MG63 (cell line): ENCODE measurements at regions not wholly inside any gene's neighbourhood (a gene's known extent, or its start where the extent isn't known, plus 50 kb on each side); places are given as distances from the start of the nearest gene placed in this dataset.

Experiments
- DNase-seq: peaks from one replicate; pipeline ENCODE4 v3.0.0-alpha.2; 2020
- H3K27me3 ChIP-seq: fragments of 250-450 bp; sonication (Bioruptor Pico); 2 replicates; pipeline ENCODE4 v1.5.1; 2020; ENCODE audit warnings: mild to moderate bottlenecking, moderate library complexity
- H3K36me3 ChIP-seq: fragments of 250-450 bp; sonication (Bioruptor Pico); 2 replicates; pipeline ENCODE4 v1.5.1; 2020; ENCODE audit warnings: mild to moderate bottlenecking, moderate library complexity
- H3K4me3 ChIP-seq: fragments of 250-450 bp; sonication (Bioruptor Pico); 2 replicates; pipeline ENCODE4 v1.5.1; 2020; ENCODE audit warnings: mild to moderate bottlenecking, moderate library complexity
- H3K9me3 ChIP-seq: fragments of 250-450 bp; sonication (Bioruptor Pico); 2 replicates; pipeline ENCODE4 v1.5.1; 2020; ENCODE audit warnings: mild to moderate bottlenecking, moderate library complexity

DNA sequence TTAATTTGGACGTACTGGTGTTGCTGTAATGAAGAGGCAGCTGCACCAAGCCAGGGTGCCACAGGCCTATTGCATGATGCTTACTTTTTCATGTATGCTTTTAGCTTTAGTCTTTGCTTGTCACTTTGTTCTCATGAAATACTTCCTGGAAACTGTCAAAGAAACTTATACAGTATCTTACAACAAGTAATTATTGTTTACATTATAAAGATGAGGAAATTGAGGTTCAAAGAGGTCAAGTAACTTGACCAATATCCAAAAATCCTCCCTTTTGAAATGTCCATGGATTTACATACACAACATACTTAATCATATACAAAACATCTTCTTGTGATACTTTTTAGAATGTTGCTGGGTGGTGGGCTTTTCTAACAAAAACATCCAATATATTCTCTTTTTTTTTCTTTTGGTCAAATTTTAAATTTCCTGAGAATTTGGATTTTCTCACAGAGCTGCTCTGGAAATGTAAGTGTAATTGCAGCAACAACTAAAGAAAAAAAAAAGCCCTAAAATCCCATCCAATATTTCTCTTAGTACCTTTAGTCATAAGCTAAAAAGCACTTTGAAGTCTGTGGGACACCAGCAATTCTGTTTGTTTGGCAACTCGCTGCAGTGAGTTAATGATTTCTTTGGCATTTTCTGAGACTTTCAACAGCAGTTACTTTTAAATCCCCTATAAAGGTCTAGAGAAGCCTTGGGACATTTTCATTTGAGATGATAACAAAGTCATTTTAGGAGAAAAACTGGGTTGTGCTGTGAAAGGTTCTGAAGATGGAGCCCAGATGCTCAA lies 500.6 kb upstream of the IGFBP3 start:
- Histone ChIP-seq H3K4me3 (no peak overlapping the region), H3K36me3 (no peaks in the 10 kb centered on the region)
- no peak for DNase-seq

DNA sequence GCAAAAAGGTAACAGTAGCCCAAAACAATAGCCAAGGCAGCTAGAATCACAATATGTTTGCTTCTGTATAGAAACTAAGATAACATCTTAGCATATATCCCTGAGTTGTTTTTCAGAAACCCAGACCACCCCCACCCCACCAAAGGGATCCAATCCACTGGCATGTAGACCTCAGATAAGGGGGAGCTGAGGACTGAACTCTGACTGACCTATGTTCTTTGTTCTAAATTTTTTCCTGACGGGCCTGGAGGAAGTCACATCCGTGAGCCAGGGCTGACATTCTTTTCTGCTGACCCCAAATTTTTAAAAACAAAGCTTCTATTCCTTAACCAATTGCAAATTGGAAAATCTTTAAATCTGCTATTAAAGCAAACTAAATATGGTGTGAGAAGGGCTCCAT lies 493.9 kb upstream of the IGFBP3 start:
- no peaks in the 10 kb centered on the region for H3K36me3 ChIP-seq
- H3K9me3 ChIP-seq, result no peaks in the 10 kb centered on the region
- no peak overlapping the region for H3K4me3 ChIP-seq
- H3K27me3 ChIP-seq, result no peaks in the 10 kb centered on the region
- no peak for DNase-seq

More for the DNA sequence above, 500.6 kb upstream of the IGFBP3 start:
- no peaks in the 10 kb centered on the region for H3K27me3 ChIP-seq
- H3K9me3 ChIP-seq, result peaks cover 3% of the 10 kb centered on the region

GRCh38 chr7:46411236-46411635 lies 490.2 kb upstream of the IGFBP3 start:
- H3K4me3 ChIP-seq, result no peak overlapping the region
- no peaks in the 10 kb centered on the region for H3K9me3 ChIP-seq
- H3K36me3 ChIP-seq, result no peaks in the 10 kb centered on the region
- DNase-seq, result no peak
- no peaks in the 10 kb centered on the region for H3K27me3 ChIP-seq

GRCh38 chr7:46407125-46407524 lies 486.1 kb upstream of the IGFBP3 start:
- no peaks in the 10 kb centered on the region; the same call in 1 of the 2 replicates for H3K9me3 ChIP-seq
- H3K4me3 ChIP-seq, result no peak overlapping the region
- H3K36me3 ChIP-seq, result no peaks in the 10 kb centered on the region
- H3K27me3 ChIP-seq, result no peaks in the 10 kb centered on the region
- DNase-seq, result no peak

- no peak for DNase-seq
- Histone ChIP-seq H3K27me3 (no peaks in the 10 kb centered on the region), H3K9me3 (peaks cover 6% of the 10 kb centered on the region), H3K36me3 (no peaks in the 10 kb centered on the region), H3K4me3 (no peak overlapping the region)
Observed at GRCh38 chr7:46397591-46397990, 476.5 kb upstream of the IGFBP3 start.

GRCh38 chr7:46396481-46396880 lies 475.4 kb upstream of the IGFBP3 start:
- peaks cover 5% of the 10 kb centered on the region for H3K9me3 ChIP-seq
- no peak overlapping the region for H3K4me3 ChIP-seq
- DNase-seq, result no peak
- H3K27me3 ChIP-seq, result no peaks in the 10 kb centered on the region
- no peaks in the 10 kb centered on the region for H3K36me3 ChIP-seq

DNA sequence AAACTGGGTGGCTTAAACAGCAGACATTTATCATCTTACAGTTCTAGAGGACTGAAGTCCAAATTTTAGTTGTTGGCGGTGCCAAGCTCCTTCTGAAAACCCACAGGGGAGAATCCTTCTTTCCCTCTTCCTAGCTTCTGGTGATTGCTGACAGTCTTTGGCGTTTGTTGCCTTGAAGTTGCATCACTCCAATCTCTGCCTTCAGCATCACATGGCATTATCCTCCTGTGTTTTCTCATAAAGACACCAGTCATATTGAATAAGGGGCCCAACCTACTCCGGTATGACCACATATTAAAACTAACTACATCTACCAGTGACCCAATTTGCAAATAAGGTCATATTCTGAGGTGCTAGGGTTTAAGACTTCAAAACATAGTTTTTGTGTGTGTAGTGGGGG lies 472.1 kb upstream of the IGFBP3 start:
- H3K4me3 ChIP-seq, result no peak overlapping the region
- H3K9me3 ChIP-seq, result peaks cover 9% of the 10 kb centered on the region
- H3K27me3 ChIP-seq, result no peaks in the 10 kb centered on the region
- DNase-seq, result no peak
- no peaks in the 10 kb centered on the region for H3K36me3 ChIP-seq

DNA sequence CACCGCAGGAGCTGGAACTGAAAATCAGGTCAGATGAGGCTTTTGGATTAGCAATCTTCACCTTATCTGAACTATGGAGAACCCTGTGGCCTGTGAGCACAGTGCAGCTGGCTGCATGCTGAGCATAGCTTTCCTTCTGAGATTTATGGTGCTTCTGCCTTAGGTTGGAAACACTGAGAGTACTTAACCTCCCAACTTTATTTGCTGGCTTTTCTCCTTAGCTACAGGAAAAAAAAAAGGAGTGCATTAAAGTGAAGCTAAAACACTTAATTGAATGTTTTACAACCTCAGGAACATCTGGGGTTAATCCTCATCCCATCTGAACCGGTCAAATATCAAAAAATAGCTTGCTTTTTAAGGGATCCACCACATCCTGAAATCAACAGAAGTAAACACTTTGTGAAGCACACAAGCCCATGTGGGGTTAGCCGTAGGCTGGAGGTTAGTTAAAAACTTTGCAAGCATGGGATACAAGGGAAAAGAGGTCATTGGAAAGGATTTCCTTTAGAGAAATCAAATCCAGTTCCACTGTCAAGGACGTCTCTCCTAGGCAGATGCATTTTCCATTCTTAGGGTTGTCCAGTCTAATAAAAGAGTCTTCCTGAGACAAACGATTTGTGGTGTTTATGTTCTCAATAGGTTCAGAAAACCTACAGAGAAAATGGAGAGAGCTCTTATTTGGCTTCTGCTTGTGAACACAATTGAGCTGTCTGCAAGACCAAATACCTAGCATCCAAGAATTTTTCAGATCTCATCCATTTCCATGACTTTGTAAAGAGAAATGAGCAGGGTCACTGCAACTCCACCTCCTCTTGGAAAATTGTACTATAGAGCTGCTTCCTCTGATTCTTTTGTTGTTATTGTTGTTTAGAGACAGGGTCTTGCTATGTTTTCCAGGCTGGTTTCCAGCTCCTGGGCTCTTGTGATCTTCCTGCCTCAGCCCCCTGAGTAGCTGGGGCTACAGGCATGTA lies 470.4 kb upstream of the IGFBP3 start:
- H3K27me3 ChIP-seq, result no peaks in the 10 kb centered on the region
- no peaks in the 10 kb centered on the region for H3K36me3 ChIP-seq
- H3K9me3 ChIP-seq, result peaks cover 12% of the 10 kb centered on the region
- no peak overlapping the region for H3K4me3 ChIP-seq
- DNase-seq, result no peak

DNA sequence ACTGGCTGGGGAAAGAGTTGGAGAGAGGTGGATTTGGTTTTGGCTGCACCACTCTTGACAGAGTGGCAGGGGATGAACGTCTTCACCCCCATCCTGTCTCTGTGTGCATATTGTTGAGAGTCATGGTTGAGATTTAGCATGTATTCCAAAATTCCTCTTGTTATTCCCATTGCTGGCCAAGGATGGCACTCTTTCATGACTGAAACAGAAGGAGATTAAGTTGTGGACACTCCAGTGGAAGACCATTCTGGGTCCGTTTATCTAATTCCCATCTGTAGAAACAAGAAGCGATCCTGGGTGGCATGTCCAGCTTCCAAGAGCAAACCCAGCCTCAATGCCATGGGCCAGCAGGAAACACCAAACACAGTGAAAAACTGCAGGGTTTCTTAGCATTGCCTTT lies 469.0 kb upstream of the IGFBP3 start:
- no peaks in the 10 kb centered on the region for H3K36me3 ChIP-seq
- peaks cover 12% of the 10 kb centered on the region for H3K9me3 ChIP-seq
- no peak overlapping the region for H3K4me3 ChIP-seq
- DNase-seq, result no peak
- H3K27me3 ChIP-seq, result no peaks in the 10 kb centered on the region

DNA sequence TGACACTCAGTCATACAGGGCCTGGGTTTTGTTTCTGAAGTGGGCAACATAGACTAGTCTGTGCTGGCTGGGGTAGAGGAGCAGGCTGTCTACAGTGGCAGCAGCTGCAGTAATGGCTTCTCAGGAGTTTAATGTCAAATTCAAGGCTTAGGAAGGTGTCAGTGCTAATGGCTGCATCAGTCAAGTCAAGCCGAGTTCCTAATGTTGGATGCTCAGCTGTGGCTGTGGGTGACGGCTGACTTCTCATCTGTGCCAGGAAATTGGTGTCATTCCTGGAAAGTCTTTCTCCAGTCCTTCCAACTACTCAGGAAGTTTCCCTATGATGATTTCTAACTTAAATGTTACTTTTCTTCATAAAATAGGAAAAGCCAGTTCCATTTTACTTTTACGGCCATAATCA lies 468.1 kb upstream of the IGFBP3 start:
- H3K27me3 ChIP-seq, result no peaks in the 10 kb centered on the region
- no peak for DNase-seq
- H3K9me3 ChIP-seq, result peaks cover 12% of the 10 kb centered on the region
- H3K36me3 ChIP-seq, result no peaks in the 10 kb centered on the region
- H3K4me3 ChIP-seq, result no peak overlapping the region

GRCh38 chr7:46387646-46388045 lies 466.6 kb upstream of the IGFBP3 start:
- Histone ChIP-seq H3K36me3 (peaks cover 2% of the 10 kb centered on the region; the same call in 1 of the 2 replicates), H3K27me3 (no peaks in the 10 kb centered on the region), H3K9me3 (peaks cover 12% of the 10 kb centered on the region), H3K4me3 (no peak overlapping the region)
- no peak for DNase-seq

GRCh38 chr7:46386428-46387399 lies 465.6 kb upstream of the IGFBP3 start:
- Histone ChIP-seq H3K4me3 (no peak overlapping the region), H3K9me3 (peaks cover 12% of the 10 kb centered on the region), H3K27me3 (no peaks in the 10 kb centered on the region), H3K36me3 (peaks cover 2% of the 10 kb centered on the region; the same call in 1 of the 2 replicates)
- no peak for DNase-seq

DNA sequence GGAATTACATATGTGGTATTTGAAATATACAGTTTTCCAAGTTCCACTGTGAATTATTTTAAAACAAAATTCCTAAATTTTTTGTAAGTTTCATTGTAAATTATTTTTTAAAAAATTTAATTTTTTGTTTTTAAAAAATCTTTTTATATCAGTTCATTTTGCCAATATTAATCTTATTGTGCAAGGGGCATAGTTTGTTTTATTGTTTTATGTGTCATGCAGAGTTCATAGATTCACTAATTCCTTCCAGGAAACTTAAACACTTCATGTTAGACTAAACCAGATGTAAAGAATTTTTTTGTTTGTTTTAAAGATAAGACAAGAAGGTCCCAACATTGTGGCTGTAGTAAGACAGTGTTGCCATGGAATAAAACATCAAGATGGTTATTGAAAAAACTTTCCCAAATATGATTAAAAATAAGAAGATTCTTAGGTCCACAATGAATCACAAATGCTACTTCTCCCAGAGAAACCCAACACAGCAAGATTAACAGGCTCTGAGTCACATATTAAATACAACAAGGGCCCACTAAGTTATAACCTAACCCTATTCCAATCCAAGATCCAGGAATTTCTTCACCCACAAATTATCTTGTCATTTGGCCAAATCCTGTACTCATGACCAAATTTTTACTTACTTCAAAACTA lies 464.7 kb upstream of the IGFBP3 start:
- Histone ChIP-seq H3K36me3 (peaks cover 2% of the 10 kb centered on the region; the same call in 1 of the 2 replicates), H3K9me3 (peaks cover 12% of the 10 kb centered on the region), H3K4me3 (no peak overlapping the region), H3K27me3 (no peaks in the 10 kb centered on the region)
- DNase-seq, result no peak

GRCh38 chr7:46383605-46384004 lies 462.5 kb upstream of the IGFBP3 start:
- DNase-seq, result no peak
- Histone ChIP-seq H3K4me3 (no peak overlapping the region), H3K9me3 (peaks cover 7% of the 10 kb centered on the region), H3K36me3 (peaks cover 2% of the 10 kb centered on the region; the same call in 1 of the 2 replicates), H3K27me3 (no peaks in the 10 kb centered on the region)

GRCh38 chr7:46369933-46370654 lies 449.0 kb upstream of the IGFBP3 start:
- Histone ChIP-seq H3K4me3 (no peak overlapping the region), H3K27me3 (no peaks in the 10 kb centered on the region), H3K9me3 (peaks cover 21% of the 10 kb centered on the region), H3K36me3 (no peaks in the 10 kb centered on the region)
- no peak for DNase-seq
